WTC11 (cell line): ENCODE measurements at regions not wholly inside any gene's neighbourhood (a gene's known extent, or its start where the extent isn't known, plus 50 kb on each side); places are given as distances from the start of the nearest gene placed in this dataset.

Experiments
- ATAC-seq: fragments of 200-7000 bp; cut with Tn5 transposase; 2 replicates; pipeline ENCODE4 v1.10.0; 2021; ENCODE audit warnings: mild to moderate bottlenecking, moderate library complexity
- CTCF ChIA-PET: fragments of 300-600 bp; sonication (Branson Sonifier 250); formaldehyde crosslinking; loops from one replicate; lab custom pipeline; 2021; ENCODE audit warnings: antibody characterized with exemption; lab: Charles Lee
- POLR2A ChIA-PET: fragments of 350-600 bp; sonication (Branson Sonifier 250); formaldehyde crosslinking; loops from one replicate; lab custom pipeline; 2021; ENCODE audit warnings: antibody characterized with exemption; lab: Charles Lee
- DNase-seq: peaks from one replicate; pipeline ENCODE4 v3.0.0; 2021; ENCODE audit warnings: low spot score
- H3K27ac Mint-ChIP-seq: 2 replicates; pipeline ENCODE4 v1.8.0; 2021; ENCODE audit warnings: mixed read lengths
- H3K27me3 Mint-ChIP-seq: 2 replicates; pipeline ENCODE4 v1.8.0; 2021; ENCODE audit warnings: low read depth, mild to moderate bottlenecking, moderate library complexity, mixed read lengths
- H3K36me3 Mint-ChIP-seq: 2 replicates; pipeline ENCODE4 v1.8.0; 2021; ENCODE audit warnings: mixed read lengths
- H3K4me1 Mint-ChIP-seq: 2 replicates; pipeline ENCODE4 v1.8.0; 2022; ENCODE audit warnings: mixed read lengths
- H3K4me3 Mint-ChIP-seq: 2 replicates; pipeline ENCODE4 v1.8.0; 2021; ENCODE audit warnings: mild to moderate bottlenecking, moderate library complexity, mixed read lengths
- H3K9me3 Mint-ChIP-seq: 2 replicates; pipeline ENCODE4 v1.8.0; 2021; ENCODE audit warnings: mixed read lengths
- CBFB ChIP-seq: sonication (generic); formaldehyde crosslinking; IDR thresholded peaks from 2 replicates; pipeline ENCODE4 v1.8.1; 2022; ENCODE audit warnings: mild to moderate bottlenecking, low read depth, missing genetic modification reagents
- FOXK1 ChIP-seq: sonication (generic); formaldehyde crosslinking; IDR thresholded peaks from 2 replicates; pipeline ENCODE4 v1.8.0; 2022; ENCODE audit warnings: mild to moderate bottlenecking, moderate library complexity, missing genetic modification reagents
- MYBL2 ChIP-seq: sonication (generic); formaldehyde crosslinking; IDR thresholded peaks from 2 replicates; pipeline ENCODE4 v1.8.1; 2023; ENCODE audit warnings: mild to moderate bottlenecking, moderate library complexity, missing genetic modification reagents
- NR1H2 ChIP-seq: sonication (generic); formaldehyde crosslinking; IDR thresholded peaks from 2 replicates; pipeline ENCODE4 v1.9.0; 2021; ENCODE audit warnings: mild to moderate bottlenecking, moderate library complexity, missing genetic modification reagents
- OVOL2 ChIP-seq: fragments of 250-450 bp; sonication (Bioruptor Pico); IDR thresholded peaks from 2 replicates; pipeline ENCODE4 v1.9.0; 2021; ENCODE audit warnings: mild to moderate bottlenecking, borderline replicate concordance
- SMAD4 ChIP-seq: sonication (generic); formaldehyde crosslinking; IDR thresholded peaks from 2 replicates; pipeline ENCODE4 v1.8.0; 2022; ENCODE audit warnings: mild to moderate bottlenecking, missing genetic modification reagents
- TP53 ChIP-seq: sonication (generic); formaldehyde crosslinking; IDR thresholded peaks from 2 replicates; pipeline ENCODE4 v1.8.1; 2023; ENCODE audit warnings: mild to moderate bottlenecking, missing genetic modification reagents
- TF ChIP-seq, protein P1 (sequence below): fragments of 250-450 bp; sonication (Bioruptor Pico); IDR thresholded peaks from 2 replicates; pipeline ENCODE4 v1.9.0; 2021; ENCODE audit warnings: mild to moderate bottlenecking, borderline replicate concordance
- TF ChIP-seq, protein P2 (sequence below): sonication (generic); formaldehyde crosslinking; IDR thresholded peaks from 2 replicates; pipeline ENCODE4 v1.8.1; 2023; ENCODE audit warnings: mild to moderate bottlenecking, missing genetic modification reagents
- TF ChIP-seq, protein P3 (sequence below): sonication (generic); formaldehyde crosslinking; conservative IDR thresholded peaks from 2 replicates; pipeline ENCODE4 v1.8.1; 2023; ENCODE audit warnings: mild to moderate bottlenecking, low read depth, missing genetic modification reagents, moderate library complexity
- TF ChIP-seq, protein P4 (sequence below): sonication (generic); formaldehyde crosslinking; IDR thresholded peaks from 2 replicates; pipeline ENCODE4 v1.8.0; 2022; ENCODE audit warnings: missing genetic modification reagents
- TF ChIP-seq, protein P5 (sequence below): sonication (generic); formaldehyde crosslinking; IDR thresholded peaks from 2 replicates; pipeline ENCODE4 v1.8.0; 2022; ENCODE audit warnings: mild to moderate bottlenecking, missing genetic modification reagents
- TF ChIP-seq, protein P6 (sequence below): fragments of 250-450 bp; sonication (Bioruptor Pico); IDR thresholded peaks from 2 replicates; pipeline ENCODE4 v1.9.0; 2021; ENCODE audit warnings: moderate library complexity, mild to moderate bottlenecking, inconsistent platforms, borderline replicate concordance
- TF ChIP-seq, protein P7 (sequence below): sonication (generic); formaldehyde crosslinking; IDR thresholded peaks from 2 replicates; pipeline ENCODE4 v1.8.1; 2022; ENCODE audit warnings: low read depth, missing genetic modification reagents, borderline replicate concordance
- TF ChIP-seq, protein P8 (sequence below): fragments of 250-450 bp; sonication (Bioruptor Pico); IDR thresholded peaks from 2 replicates; pipeline ENCODE4 v2.1.2; 2022; ENCODE audit warnings: mild to moderate bottlenecking, moderate library complexity
- TF ChIP-seq, protein P9 (sequence below): fragments of 200-600 bp; IDR thresholded peaks from 2 replicates; pipeline ENCODE4 v1.8.0; 2022; ENCODE audit warnings: antibody characterized with exemption
- TF ChIP-seq, protein P10 (sequence below): sonication (generic); formaldehyde crosslinking; IDR thresholded peaks from 2 replicates; pipeline ENCODE4 v1.8.0; 2023; ENCODE audit warnings: missing genetic modification reagents

DNA sequence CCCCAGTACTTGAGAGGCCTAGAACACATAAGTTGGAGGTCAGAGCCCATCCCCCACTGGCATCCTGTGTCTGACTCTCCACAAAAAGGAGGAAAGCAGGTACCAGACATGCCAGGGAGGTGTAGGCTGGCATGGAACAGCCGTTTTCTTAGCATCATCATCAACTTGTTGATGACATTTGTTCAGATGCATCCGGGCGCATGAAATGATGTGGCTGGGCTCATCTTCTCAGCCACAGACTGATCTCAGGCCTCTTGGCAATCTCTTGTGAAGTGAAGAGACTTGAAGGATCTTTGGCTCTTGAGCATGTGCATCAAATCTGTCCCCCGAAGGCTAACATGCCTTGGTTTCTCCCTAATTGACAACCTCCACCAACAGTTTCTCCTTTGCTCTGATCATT, 243.3 kb downstream of the TSN start:
- ATAC-seq (no peak), DNase-seq (no peak)
- H3K27me3 Mint-ChIP-seq, result no peaks in the 10 kb centered on the region; the same call in 1 of the 2 replicates
- H3K4me3 Mint-ChIP-seq, result no peak overlapping the region
- no peak overlapping the region for H3K27ac Mint-ChIP-seq
- no peaks in the 10 kb centered on the region for H3K36me3 Mint-ChIP-seq
- POLR2A ChIA-PET, result interaction anchor here (1.1 kb wide), 1 partner anchor 11 kb away, joined by 3 read pairs; no protein-coding TSS in a partner anchor
- peaks cover 12% of the 10 kb centered on the region; the same call in 1 of the 2 replicates for H3K9me3 Mint-ChIP-seq
- H3K4me1 Mint-ChIP-seq, result peaks cover 22% of the 10 kb centered on the region
- CTCF ChIA-PET, result no interaction called here
- TF ChIP-seq, protein P1, sequence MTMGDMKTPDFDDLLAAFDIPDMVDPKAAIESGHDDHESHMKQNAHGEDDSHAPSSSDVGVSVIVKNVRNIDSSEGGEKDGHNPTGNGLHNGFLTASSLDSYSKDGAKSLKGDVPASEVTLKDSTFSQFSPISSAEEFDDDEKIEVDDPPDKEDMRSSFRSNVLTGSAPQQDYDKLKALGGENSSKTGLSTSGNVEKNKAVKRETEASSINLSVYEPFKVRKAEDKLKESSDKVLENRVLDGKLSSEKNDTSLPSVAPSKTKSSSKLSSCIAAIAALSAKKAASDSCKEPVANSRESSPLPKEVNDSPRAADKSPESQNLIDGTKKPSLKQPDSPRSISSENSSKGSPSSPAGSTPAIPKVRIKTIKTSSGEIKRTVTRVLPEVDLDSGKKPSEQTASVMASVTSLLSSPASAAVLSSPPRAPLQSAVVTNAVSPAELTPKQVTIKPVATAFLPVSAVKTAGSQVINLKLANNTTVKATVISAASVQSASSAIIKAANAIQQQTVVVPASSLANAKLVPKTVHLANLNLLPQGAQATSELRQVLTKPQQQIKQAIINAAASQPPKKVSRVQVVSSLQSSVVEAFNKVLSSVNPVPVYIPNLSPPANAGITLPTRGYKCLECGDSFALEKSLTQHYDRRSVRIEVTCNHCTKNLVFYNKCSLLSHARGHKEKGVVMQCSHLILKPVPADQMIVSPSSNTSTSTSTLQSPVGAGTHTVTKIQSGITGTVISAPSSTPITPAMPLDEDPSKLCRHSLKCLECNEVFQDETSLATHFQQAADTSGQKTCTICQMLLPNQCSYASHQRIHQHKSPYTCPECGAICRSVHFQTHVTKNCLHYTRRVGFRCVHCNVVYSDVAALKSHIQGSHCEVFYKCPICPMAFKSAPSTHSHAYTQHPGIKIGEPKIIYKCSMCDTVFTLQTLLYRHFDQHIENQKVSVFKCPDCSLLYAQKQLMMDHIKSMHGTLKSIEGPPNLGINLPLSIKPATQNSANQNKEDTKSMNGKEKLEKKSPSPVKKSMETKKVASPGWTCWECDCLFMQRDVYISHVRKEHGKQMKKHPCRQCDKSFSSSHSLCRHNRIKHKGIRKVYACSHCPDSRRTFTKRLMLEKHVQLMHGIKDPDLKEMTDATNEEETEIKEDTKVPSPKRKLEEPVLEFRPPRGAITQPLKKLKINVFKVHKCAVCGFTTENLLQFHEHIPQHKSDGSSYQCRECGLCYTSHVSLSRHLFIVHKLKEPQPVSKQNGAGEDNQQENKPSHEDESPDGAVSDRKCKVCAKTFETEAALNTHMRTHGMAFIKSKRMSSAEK, result no peak
- TF ChIP-seq, protein P2, sequence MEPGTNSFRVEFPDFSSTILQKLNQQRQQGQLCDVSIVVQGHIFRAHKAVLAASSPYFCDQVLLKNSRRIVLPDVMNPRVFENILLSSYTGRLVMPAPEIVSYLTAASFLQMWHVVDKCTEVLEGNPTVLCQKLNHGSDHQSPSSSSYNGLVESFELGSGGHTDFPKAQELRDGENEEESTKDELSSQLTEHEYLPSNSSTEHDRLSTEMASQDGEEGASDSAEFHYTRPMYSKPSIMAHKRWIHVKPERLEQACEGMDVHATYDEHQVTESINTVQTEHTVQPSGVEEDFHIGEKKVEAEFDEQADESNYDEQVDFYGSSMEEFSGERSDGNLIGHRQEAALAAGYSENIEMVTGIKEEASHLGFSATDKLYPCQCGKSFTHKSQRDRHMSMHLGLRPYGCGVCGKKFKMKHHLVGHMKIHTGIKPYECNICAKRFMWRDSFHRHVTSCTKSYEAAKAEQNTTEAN (CRISPR knock-in tag), result no peak
- TF ChIP-seq SMAD4 (CRISPR knock-in tag) (no peak), NR1H2 (CRISPR knock-in tag) (no peak), MYBL2 (no peak), OVOL2 (no peak), FOXK1 (CRISPR knock-in tag) (no peak), TP53 (CRISPR knock-in tag) (no peak), CBFB (CRISPR knock-in tag) (no peak)
- TF ChIP-seq, protein P3, sequence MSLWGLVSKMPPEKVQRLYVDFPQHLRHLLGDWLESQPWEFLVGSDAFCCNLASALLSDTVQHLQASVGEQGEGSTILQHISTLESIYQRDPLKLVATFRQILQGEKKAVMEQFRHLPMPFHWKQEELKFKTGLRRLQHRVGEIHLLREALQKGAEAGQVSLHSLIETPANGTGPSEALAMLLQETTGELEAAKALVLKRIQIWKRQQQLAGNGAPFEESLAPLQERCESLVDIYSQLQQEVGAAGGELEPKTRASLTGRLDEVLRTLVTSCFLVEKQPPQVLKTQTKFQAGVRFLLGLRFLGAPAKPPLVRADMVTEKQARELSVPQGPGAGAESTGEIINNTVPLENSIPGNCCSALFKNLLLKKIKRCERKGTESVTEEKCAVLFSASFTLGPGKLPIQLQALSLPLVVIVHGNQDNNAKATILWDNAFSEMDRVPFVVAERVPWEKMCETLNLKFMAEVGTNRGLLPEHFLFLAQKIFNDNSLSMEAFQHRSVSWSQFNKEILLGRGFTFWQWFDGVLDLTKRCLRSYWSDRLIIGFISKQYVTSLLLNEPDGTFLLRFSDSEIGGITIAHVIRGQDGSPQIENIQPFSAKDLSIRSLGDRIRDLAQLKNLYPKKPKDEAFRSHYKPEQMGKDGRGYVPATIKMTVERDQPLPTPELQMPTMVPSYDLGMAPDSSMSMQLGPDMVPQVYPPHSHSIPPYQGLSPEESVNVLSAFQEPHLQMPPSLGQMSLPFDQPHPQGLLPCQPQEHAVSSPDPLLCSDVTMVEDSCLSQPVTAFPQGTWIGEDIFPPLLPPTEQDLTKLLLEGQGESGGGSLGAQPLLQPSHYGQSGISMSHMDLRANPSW (CRISPR knock-in tag), result no peak
- TF ChIP-seq, protein P4, sequence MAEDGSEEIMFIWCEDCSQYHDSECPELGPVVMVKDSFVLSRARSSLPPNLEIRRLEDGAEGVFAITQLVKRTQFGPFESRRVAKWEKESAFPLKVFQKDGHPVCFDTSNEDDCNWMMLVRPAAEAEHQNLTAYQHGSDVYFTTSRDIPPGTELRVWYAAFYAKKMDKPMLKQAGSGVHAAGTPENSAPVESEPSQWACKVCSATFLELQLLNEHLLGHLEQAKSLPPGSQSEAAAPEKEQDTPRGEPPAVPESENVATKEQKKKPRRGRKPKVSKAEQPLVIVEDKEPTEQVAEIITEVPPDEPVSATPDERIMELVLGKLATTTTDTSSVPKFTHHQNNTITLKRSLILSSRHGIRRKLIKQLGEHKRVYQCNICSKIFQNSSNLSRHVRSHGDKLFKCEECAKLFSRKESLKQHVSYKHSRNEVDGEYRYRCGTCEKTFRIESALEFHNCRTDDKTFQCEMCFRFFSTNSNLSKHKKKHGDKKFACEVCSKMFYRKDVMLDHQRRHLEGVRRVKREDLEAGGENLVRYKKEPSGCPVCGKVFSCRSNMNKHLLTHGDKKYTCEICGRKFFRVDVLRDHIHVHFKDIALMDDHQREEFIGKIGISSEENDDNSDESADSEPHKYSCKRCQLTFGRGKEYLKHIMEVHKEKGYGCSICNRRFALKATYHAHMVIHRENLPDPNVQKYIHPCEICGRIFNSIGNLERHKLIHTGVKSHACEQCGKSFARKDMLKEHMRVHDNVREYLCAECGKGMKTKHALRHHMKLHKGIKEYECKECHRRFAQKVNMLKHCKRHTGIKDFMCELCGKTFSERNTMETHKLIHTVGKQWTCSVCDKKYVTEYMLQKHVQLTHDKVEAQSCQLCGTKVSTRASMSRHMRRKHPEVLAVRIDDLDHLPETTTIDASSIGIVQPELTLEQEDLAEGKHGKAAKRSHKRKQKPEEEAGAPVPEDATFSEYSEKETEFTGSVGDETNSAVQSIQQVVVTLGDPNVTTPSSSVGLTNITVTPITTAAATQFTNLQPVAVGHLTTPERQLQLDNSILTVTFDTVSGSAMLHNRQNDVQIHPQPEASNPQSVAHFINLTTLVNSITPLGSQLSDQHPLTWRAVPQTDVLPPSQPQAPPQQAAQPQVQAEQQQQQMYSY (CRISPR knock-in tag), result no peak
- TF ChIP-seq, protein P5, sequence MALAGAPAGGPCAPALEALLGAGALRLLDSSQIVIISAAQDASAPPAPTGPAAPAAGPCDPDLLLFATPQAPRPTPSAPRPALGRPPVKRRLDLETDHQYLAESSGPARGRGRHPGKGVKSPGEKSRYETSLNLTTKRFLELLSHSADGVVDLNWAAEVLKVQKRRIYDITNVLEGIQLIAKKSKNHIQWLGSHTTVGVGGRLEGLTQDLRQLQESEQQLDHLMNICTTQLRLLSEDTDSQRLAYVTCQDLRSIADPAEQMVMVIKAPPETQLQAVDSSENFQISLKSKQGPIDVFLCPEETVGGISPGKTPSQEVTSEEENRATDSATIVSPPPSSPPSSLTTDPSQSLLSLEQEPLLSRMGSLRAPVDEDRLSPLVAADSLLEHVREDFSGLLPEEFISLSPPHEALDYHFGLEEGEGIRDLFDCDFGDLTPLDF, result no peak
- TF ChIP-seq, protein P6, sequence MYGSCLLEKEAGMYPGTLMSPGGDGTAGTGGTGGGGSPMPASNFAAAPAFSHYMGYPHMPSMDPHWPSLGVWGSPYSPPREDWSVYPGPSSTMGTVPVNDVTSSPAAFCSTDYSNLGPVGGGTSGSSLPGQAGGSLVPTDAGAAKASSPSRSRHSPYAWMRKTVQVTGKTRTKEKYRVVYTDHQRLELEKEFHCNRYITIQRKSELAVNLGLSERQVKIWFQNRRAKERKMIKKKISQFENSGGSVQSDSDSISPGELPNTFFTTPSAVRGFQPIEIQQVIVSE (CRISPR knock-in tag), result no peak
- TF ChIP-seq, protein P7, sequence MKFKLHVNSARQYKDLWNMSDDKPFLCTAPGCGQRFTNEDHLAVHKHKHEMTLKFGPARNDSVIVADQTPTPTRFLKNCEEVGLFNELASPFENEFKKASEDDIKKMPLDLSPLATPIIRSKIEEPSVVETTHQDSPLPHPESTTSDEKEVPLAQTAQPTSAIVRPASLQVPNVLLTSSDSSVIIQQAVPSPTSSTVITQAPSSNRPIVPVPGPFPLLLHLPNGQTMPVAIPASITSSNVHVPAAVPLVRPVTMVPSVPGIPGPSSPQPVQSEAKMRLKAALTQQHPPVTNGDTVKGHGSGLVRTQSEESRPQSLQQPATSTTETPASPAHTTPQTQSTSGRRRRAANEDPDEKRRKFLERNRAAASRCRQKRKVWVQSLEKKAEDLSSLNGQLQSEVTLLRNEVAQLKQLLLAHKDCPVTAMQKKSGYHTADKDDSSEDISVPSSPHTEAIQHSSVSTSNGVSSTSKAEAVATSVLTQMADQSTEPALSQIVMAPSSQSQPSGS (CRISPR knock-in tag), result no peak
- TF ChIP-seq, protein P8, sequence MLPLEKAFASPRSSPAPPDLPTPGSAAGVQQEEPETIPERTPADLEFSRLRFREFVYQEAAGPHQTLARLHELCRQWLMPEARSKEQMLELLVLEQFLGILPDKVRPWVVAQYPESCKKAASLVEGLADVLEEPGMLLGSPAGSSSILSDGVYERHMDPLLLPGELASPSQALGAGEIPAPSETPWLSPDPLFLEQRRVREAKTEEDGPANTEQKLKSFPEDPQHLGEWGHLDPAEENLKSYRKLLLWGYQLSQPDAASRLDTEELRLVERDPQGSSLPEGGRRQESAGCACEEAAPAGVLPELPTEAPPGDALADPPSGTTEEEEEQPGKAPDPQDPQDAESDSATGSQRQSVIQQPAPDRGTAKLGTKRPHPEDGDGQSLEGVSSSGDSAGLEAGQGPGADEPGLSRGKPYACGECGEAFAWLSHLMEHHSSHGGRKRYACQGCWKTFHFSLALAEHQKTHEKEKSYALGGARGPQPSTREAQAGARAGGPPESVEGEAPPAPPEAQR, result no peak
- TF ChIP-seq, protein P9, sequence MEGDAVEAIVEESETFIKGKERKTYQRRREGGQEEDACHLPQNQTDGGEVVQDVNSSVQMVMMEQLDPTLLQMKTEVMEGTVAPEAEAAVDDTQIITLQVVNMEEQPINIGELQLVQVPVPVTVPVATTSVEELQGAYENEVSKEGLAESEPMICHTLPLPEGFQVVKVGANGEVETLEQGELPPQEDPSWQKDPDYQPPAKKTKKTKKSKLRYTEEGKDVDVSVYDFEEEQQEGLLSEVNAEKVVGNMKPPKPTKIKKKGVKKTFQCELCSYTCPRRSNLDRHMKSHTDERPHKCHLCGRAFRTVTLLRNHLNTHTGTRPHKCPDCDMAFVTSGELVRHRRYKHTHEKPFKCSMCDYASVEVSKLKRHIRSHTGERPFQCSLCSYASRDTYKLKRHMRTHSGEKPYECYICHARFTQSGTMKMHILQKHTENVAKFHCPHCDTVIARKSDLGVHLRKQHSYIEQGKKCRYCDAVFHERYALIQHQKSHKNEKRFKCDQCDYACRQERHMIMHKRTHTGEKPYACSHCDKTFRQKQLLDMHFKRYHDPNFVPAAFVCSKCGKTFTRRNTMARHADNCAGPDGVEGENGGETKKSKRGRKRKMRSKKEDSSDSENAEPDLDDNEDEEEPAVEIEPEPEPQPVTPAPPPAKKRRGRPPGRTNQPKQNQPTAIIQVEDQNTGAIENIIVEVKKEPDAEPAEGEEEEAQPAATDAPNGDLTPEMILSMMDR, result no peak
- TF ChIP-seq, protein P10, sequence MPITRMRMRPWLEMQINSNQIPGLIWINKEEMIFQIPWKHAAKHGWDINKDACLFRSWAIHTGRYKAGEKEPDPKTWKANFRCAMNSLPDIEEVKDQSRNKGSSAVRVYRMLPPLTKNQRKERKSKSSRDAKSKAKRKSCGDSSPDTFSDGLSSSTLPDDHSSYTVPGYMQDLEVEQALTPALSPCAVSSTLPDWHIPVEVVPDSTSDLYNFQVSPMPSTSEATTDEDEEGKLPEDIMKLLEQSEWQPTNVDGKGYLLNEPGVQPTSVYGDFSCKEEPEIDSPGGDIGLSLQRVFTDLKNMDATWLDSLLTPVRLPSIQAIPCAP (CRISPR knock-in tag), result no peak
